Suprapubic skin (tissue), 4 donors: ENCODE measurements at regions not wholly inside any gene's neighbourhood (a gene's known extent, or its start where the extent isn't known, plus 50 kb on each side); places are given as distances from the start of the nearest gene placed in this dataset.

Experiments used
- DNase-seq, 2 donors: peaks; one replicate each; pipeline ENCODE4 v3.0.0-alpha.2; 2019; ENCODE audit warnings: low spot score in 2 of 2
- H3K27ac ChIP-seq: fragments of 200-600 bp; sonication (generic); one replicate; pipeline ENCODE4 v1.5.1; 2019
- H3K27me3 ChIP-seq: fragments of 200-600 bp; sonication (generic); one replicate; pipeline ENCODE4 v1.5.1; 2019
- H3K36me3 ChIP-seq: fragments of 200-600 bp; sonication (generic); one replicate; pipeline ENCODE4 v1.5.1; 2019
- H3K4me1 ChIP-seq: fragments of 200-600 bp; sonication (generic); one replicate; pipeline ENCODE4 v1.5.1; 2019
- H3K4me3 ChIP-seq: fragments of 200-600 bp; sonication (generic); one replicate; pipeline ENCODE4 v1.5.1; 2019; ENCODE audit warnings: mild to moderate bottlenecking
- H3K9me3 ChIP-seq: fragments of 200-600 bp; sonication (generic); one replicate; pipeline ENCODE4 v1.5.1; 2019
- CTCF ChIP-seq, 2 donors: fragments of 200-600 bp in 1 of 2; fragments of 450-650 bp in 1 of 2; sonication (generic) in 1 of 2; IDR thresholded peaks; one replicate each; pipeline ENCODE4 v1.5.1; 2016 to 2019; ENCODE audit warnings: antibody characterized with exemption in 2 of 2, mild to moderate bottlenecking in 1 of 2, moderate library complexity in 1 of 2
- EP300 ChIP-seq: sonication (generic); formaldehyde crosslinking; IDR thresholded peaks from one replicate; pipeline ENCODE4 v1.6.1; 2017; ENCODE audit warnings: antibody characterized with exemption
- POLR2A ChIP-seq, 2 donors: fragments of 450-650 bp; IDR thresholded peaks; one replicate each; pipeline ENCODE4 v1.6.1; 2017; ENCODE audit warnings: antibody characterized with exemption in 2 of 2, mild to moderate bottlenecking in 2 of 2, moderate library complexity in 2 of 2
- POLR2AphosphoS5 ChIP-seq, 3 donors: sonication (generic); formaldehyde crosslinking; IDR thresholded peaks; one replicate each; pipeline ENCODE4 v1.6.1; 2017; ENCODE audit warnings: antibody characterized with exemption in 3 of 3
- WGBS: methylation state at CpG from one replicate; pipeline ENCODE4 v1.1.5; 2018; 5-methylcytosine and 5-hydroxymethylcytosine counted together

GRCh38 chr4:42328978-42329377, 68.3 kb upstream of the SHISA3 start:
- Histone ChIP-seq H3K4me3 (no peak overlapping the region), H3K36me3 (no peaks in the 10 kb centered on the region), H3K27ac (no peak overlapping the region), H3K27me3 (no peaks in the 10 kb centered on the region), H3K4me1 (no peaks in the 10 kb centered on the region), H3K9me3 (no peaks in the 10 kb centered on the region)
- 87% methylated on average over 2 of the region's 2 CpGs for WGBS
- DNase-seq, result no peak
- TF ChIP-seq CTCF (IDR thresholded peaks at IDR 0.05) (no peak), POLR2AphosphoS5 (IDR thresholded peaks at IDR 0.05) (no peak), EP300 (no peak), POLR2A (IDR thresholded peaks at IDR 0.05) (no peak)

GRCh38 chr4:42329421-42329820, 67.9 kb upstream of the SHISA3 start:
- Histone ChIP-seq H3K9me3 (no peaks in the 10 kb centered on the region), H3K4me1 (no peaks in the 10 kb centered on the region), H3K27me3 (no peaks in the 10 kb centered on the region), H3K36me3 (no peaks in the 10 kb centered on the region), H3K27ac (no peak overlapping the region), H3K4me3 (no peak overlapping the region)
- no peak for DNase-seq
- 44% methylated on average over 3 of the region's 3 CpGs for WGBS
- TF ChIP-seq EP300 (no peak), POLR2A (IDR thresholded peaks at IDR 0.05) (no peak), POLR2AphosphoS5 (IDR thresholded peaks at IDR 0.05) (no peak), CTCF (IDR thresholded peaks at IDR 0.05) (no peak)

- 66% methylated on average over 7 of the region's 7 CpGs for WGBS
Observed at GRCh38 chr4:42330002-42330592, 67.2 kb upstream of the SHISA3 start.

GRCh38 chr4:42331040-42331439, 66.2 kb upstream of the SHISA3 start:
- DNase-seq, result no peak
- no peaks in the 10 kb centered on the region for H3K27me3 ChIP-seq
- no peaks in the 10 kb centered on the region for H3K9me3 ChIP-seq
- 90% methylated on average over 1 of the region's 1 CpG for WGBS
- no peaks in the 10 kb centered on the region for H3K4me1 ChIP-seq
- H3K4me3 ChIP-seq, result no peak overlapping the region
- TF ChIP-seq CTCF (IDR thresholded peaks at IDR 0.05), result no peak
- TF ChIP-seq EP300, result no peak
- no peak for TF ChIP-seq POLR2AphosphoS5 (IDR thresholded peaks at IDR 0.05)
- TF ChIP-seq POLR2A (IDR thresholded peaks at IDR 0.05), result no peak
- H3K36me3 ChIP-seq, result no peaks in the 10 kb centered on the region
- no peak overlapping the region for H3K27ac ChIP-seq

More at GRCh38 chr4:42330002-42330592, 67.2 kb upstream of the SHISA3 start:
- Histone ChIP-seq H3K36me3 (no peaks in the 10 kb centered on the region), H3K4me3 (no peak overlapping the region), H3K9me3 (no peaks in the 10 kb centered on the region), H3K27me3 (no peaks in the 10 kb centered on the region), H3K27ac (no peak overlapping the region), H3K4me1 (no peaks in the 10 kb centered on the region)
- DNase-seq, result no peak
- no peak for TF ChIP-seq CTCF (IDR thresholded peaks at IDR 0.05)
- TF ChIP-seq EP300, result no peak
- TF ChIP-seq POLR2A (IDR thresholded peaks at IDR 0.05), result no peak
- TF ChIP-seq POLR2AphosphoS5 (IDR thresholded peaks at IDR 0.05), result no peak

GRCh38 chr4:42331914-42332368, 65.3 kb upstream of the SHISA3 start:
- DNase-seq, result no peak

More at GRCh38 chr4:42331914-42332368, 65.3 kb upstream of the SHISA3 start:
- H3K9me3 ChIP-seq, result no peaks in the 10 kb centered on the region
- no peaks in the 10 kb centered on the region for H3K4me1 ChIP-seq
- TF ChIP-seq EP300, result no peak
- WGBS, result 73% methylated on average over 6 of the region's 6 CpGs
- no peak overlapping the region for H3K27ac ChIP-seq
- H3K4me3 ChIP-seq, result no peak overlapping the region
- no peaks in the 10 kb centered on the region for H3K36me3 ChIP-seq
- no peaks in the 10 kb centered on the region for H3K27me3 ChIP-seq
